GM10266 (cell line): ENCODE measurements at regions not wholly inside any gene's neighbourhood (a gene's known extent, or its start where the extent isn't known, plus 50 kb on each side); places are given as distances from the start of the nearest gene placed in this dataset.

Source experiments
- DNase-seq: peaks from one replicate; pipeline ENCODE4 v3.0.0; 2012; ENCODE audit errors: extremely low spot score
- CTCF ChIP-seq: IDR thresholded peaks from 2 replicates; pipeline ENCODE4 v1.5.1; 2012; ENCODE audit warnings: mild to moderate bottlenecking, low read depth; ENCODE audit not compliant: control insufficient read depth, insufficient read depth; ENCODE audit errors: missing control alignments

- DNase-seq: no peak
- TF ChIP-seq CTCF: no peak
Measured at GRCh38 chr16:35746281-35746962, 2287.0 kb downstream of the TP53TG3F start.

- no peak for TF ChIP-seq CTCF
- DNase-seq: no peak
Measured at GRCh38 chr16:35746963-35747657, 2287.7 kb downstream of the TP53TG3F start.

- no peak for TF ChIP-seq CTCF
- DNase-seq: no peak
Measured at GRCh38 chr16:35747658-35748455, 2288.4 kb downstream of the TP53TG3F start.

GRCh38 chr16:35748621-35749252, 2289.3 kb downstream of the TP53TG3F start:
- DNase-seq: no peak
- TF ChIP-seq CTCF: no peak

- no peak for DNase-seq
- TF ChIP-seq CTCF: no peak
Measured at GRCh38 chr16:35749253-35750141, 2290.1 kb downstream of the TP53TG3F start.

- no peak for TF ChIP-seq CTCF
- no peak for DNase-seq
Measured at GRCh38 chr16:35750157-35750689, 2290.8 kb downstream of the TP53TG3F start.
